Stimulated activated naive CD8-positive, alpha-beta T cell treated with anti-CD3 and anti-CD28 coated beads, Interleukin-15, Interleukin-2, amounts not matched to agents 100 ng/mL and 50 ng/mL, for 24 hours (primary cell): ENCODE measurements at regions not wholly inside any gene's neighbourhood (a gene's known extent, or its start where the extent isn't known, plus 50 kb on each side); places are given as distances from the start of the nearest gene placed in this dataset.
"Not testable (repeated sequence)": the region's sequence is repeated elsewhere in the genome, so short reads cannot be mapped to it uniquely, and the experiment has no call there.

Source experiments
- H3K27ac Mint-ChIP-seq: one replicate; pipeline ENCODE4 v1.8.0; 2021; ENCODE audit warnings: mild to moderate bottlenecking, mixed read lengths
- H3K27me3 Mint-ChIP-seq: one replicate; pipeline ENCODE4 v1.8.0; 2021; ENCODE audit warnings: mixed read lengths
- H3K36me3 Mint-ChIP-seq: one replicate; pipeline ENCODE4 v1.8.0; 2021; ENCODE audit warnings: low read depth, mixed read lengths
- H3K4me1 Mint-ChIP-seq: one replicate; pipeline ENCODE4 v1.8.0; 2021; ENCODE audit warnings: low read depth, mixed read lengths
- H3K4me3 Mint-ChIP-seq: one replicate; pipeline ENCODE4 v1.8.0; 2021; ENCODE audit warnings: mild to moderate bottlenecking, mixed read lengths
- H3K9me3 Mint-ChIP-seq: one replicate; pipeline ENCODE4 v1.8.0; 2021; ENCODE audit warnings: mixed read lengths

DNA sequence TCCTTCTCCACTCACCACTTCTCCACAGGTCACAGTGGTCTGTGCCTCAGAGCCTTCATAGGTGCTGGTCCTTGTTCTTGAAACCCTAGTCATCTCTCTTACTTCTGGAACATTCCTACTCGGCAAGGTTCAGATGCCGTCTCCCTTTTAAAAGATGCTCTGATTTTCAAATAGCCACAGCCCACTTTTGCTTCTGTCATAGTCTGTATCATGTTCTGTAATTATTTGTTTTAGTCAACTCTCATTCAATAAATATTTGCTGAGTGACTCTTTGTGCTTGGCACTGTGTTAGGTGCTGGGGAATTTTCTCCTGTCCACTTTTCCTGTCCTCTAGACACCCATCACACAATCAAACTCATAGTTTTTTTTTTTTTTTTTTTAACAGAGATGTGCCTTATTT lies 181.3 kb upstream of the IL12B start:
- Mint-ChIP-seq H3K9me3 (no peaks in the 10 kb centered on the region), H3K27ac (no peak overlapping the region), H3K27me3 (peaks cover 18% of the 10 kb centered on the region)

DNA sequence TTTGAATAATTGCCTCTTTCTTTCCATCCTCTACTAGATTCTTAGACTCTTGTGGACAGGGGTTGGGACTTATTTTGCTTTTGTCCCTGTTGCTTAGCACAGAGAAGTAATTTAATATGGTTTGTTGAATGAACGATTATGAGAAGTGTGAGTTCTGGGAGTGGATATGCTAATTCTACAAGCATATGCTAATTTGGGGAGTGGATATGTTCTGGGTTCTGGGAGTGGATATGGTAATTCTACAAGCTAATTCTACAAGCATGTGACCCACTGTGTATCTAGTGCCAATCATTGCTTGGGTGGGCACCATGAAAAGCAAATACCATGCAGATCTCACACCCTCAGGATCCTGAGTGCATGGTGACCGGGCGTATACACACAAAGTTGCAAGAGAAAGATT lies 181.8 kb upstream of the IL12B start:
- Mint-ChIP-seq H3K4me3 (no peak overlapping the region), H3K36me3 (no peaks in the 10 kb centered on the region), H3K4me1 (peaks cover 10% of the 10 kb centered on the region), H3K27me3 (peaks cover 18% of the 10 kb centered on the region), H3K9me3 (no peaks in the 10 kb centered on the region), H3K27ac (no peak overlapping the region)

More for the DNA sequence above, 181.3 kb upstream of the IL12B start:
- Mint-ChIP-seq H3K36me3 (no peaks in the 10 kb centered on the region), H3K4me1 (peaks cover 10% of the 10 kb centered on the region), H3K4me3 (no peak overlapping the region)

GRCh38 chr5:159514229-159514810 lies 184.0 kb upstream of the IL12B start:
- Mint-ChIP-seq H3K9me3 (no peaks in the 10 kb centered on the region), H3K27me3 (peaks cover 21% of the 10 kb centered on the region), H3K4me1 (peaks cover 10% of the 10 kb centered on the region), H3K36me3 (no peaks in the 10 kb centered on the region), H3K4me3 (no peak overlapping the region), H3K27ac (no peak overlapping the region)

DNA sequence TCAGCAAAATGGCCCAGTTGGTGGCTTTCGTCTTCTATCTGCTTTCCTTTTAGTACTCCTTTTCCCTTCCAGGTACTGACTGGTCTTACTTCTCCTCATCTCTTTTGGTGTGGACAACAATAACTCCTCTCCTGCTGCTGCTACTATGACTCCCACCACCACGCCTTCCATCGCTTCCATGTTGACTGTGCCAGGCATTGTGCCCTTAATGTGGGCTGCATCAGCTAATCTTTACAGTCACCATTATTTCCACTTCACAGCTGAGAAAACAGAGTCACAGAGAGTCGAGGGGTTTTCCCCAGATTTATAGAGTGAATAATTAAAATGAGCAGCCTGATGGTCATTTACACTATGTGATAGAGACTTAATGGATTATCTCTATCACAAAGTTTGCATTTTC lies 184.9 kb upstream of the IL12B start:
- Mint-ChIP-seq H3K27me3 (peaks cover 24% of the 10 kb centered on the region), H3K27ac (no peak overlapping the region), H3K36me3 (no peaks in the 10 kb centered on the region), H3K4me1 (peaks cover 10% of the 10 kb centered on the region), H3K9me3 (no peaks in the 10 kb centered on the region), H3K4me3 (no peak overlapping the region)

DNA sequence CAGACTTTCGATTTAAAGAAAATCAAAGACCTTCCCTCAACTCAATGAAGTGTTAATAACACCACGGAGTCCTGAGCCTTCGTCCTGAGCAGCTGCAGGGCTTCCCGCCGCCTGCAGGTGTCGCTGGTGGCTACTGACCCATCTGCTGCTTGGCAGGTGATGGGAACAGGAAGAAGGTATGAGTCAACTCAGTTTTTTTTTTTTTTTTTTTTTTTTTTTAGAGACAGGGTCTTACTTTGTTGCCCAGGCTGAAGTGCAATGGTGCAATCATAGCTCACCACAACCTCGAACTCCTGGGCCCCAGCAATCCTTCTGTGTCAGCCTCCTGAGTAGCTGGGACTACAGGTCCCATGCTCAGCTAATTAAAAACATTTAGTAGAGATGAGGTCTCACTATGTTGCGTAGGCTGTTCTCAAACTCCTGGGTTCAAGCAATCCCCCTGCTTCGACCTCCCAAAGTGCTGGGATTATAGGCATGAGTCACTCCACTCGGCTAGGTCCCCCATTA lies 185.7 kb upstream of the IL12B start:
- Mint-ChIP-seq H3K4me3 (no peak overlapping the region), H3K36me3 (no peaks in the 10 kb centered on the region), H3K4me1 (peaks cover 10% of the 10 kb centered on the region), H3K27ac (no peak overlapping the region), H3K9me3 (no peaks in the 10 kb centered on the region), H3K27me3 (peaks cover 24% of the 10 kb centered on the region)

DNA sequence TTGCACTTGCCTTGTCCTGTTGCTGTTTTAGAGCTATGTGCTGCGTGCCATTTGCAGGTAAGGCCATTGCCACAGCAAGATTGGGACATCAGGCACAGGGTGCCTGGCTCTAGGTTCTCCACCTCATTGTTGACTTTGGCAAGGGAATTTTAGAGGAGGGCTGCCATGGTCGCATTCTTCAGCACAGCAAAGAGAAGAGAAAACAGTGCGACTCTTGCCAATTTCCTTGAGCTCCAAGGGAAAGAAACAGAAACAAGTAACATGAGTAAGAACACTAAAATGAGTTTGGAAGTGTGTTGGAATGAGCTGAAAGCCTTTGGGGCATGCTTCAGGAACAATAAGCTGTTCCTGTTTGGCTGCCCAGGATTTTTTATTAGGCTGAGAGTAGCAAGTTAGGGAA lies 188.1 kb upstream of the IL12B start:
- H3K4me3 Mint-ChIP-seq, result no peak overlapping the region
- no peaks in the 10 kb centered on the region for H3K36me3 Mint-ChIP-seq
- peaks cover 19% of the 10 kb centered on the region for H3K27me3 Mint-ChIP-seq
- peaks cover 10% of the 10 kb centered on the region for H3K4me1 Mint-ChIP-seq
- no peak overlapping the region for H3K27ac Mint-ChIP-seq
- no peaks in the 10 kb centered on the region for H3K9me3 Mint-ChIP-seq

DNA sequence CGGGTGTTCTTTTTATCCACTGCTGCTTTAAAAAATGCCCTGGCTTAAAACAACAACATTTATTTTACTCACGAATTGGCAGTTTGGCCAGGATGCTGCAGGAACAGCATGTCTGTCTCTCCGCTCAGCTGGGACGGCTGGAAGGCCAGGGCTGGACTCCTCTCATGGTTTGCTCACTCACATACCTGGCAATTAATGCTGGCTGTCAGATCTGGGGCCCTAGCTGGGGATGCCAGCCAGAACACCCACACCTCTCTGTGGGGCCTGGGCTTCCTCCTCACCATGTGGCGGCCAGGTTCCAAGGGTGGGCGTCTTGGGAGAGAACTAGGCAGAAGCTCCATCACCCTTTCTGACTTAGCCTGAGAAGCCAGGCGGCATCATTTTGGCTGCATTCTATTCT lies 189.1 kb upstream of the IL12B start:
- H3K27me3 Mint-ChIP-seq, result peaks cover 17% of the 10 kb centered on the region
- peaks cover 10% of the 10 kb centered on the region for H3K4me1 Mint-ChIP-seq
- H3K36me3 Mint-ChIP-seq, result no peaks in the 10 kb centered on the region
- no peak overlapping the region for H3K27ac Mint-ChIP-seq
- no peak overlapping the region for H3K4me3 Mint-ChIP-seq
- H3K9me3 Mint-ChIP-seq, result no peaks in the 10 kb centered on the region

- Mint-ChIP-seq H3K36me3 (no peaks in the 10 kb centered on the region), H3K4me3 (no peak overlapping the region), H3K27me3 (peaks cover 12% of the 10 kb centered on the region), H3K4me1 (no peaks in the 10 kb centered on the region), H3K9me3 (no peaks in the 10 kb centered on the region), H3K27ac (no peak overlapping the region)
These were observed 192.6 kb upstream of the IL12B start for GRCh38 chr5:159522841-159523240.

DNA sequence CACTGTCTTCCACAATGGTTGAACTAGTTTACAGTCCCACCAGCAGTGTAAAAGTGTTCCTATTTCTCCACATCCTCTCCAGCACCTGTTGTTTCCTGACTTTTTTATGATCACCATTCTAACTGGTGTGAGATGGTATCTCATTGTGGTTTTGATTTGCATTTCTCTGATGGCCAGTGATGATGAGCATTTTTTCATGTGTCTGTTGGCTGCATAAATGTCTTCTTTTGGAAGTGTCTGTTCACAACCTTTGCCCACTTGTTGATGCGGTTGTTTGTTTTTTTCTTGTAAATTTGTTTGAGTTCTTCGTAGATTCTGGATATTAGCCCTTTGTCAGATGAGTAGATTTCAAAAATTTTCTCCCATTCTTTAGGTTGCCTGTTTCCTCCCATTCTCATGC lies 194.0 kb upstream of the IL12B start:
- not testable (repeated sequence) for H3K36me3 Mint-ChIP-seq, H3K4me3 Mint-ChIP-seq, H3K27ac Mint-ChIP-seq, H3K27me3 Mint-ChIP-seq, H3K9me3 Mint-ChIP-seq, H3K4me1 Mint-ChIP-seq

- Mint-ChIP-seq H3K9me3 (peaks cover 6% of the 10 kb centered on the region), H3K27me3 (peaks cover 3% of the 10 kb centered on the region), H3K36me3 (no peaks in the 10 kb centered on the region), H3K27ac (no peak overlapping the region), H3K4me3 (no peak overlapping the region), H3K4me1 (no peaks in the 10 kb centered on the region)
These were observed 194.8 kb upstream of the IL12B start for GRCh38 chr5:159525117-159525516.

- Mint-ChIP-seq H3K4me1 (no peaks in the 10 kb centered on the region), H3K36me3 (no peaks in the 10 kb centered on the region), H3K9me3 (peaks cover 6% of the 10 kb centered on the region), H3K4me3 (no peak overlapping the region), H3K27ac (no peak overlapping the region), H3K27me3 (no peaks in the 10 kb centered on the region)
These were observed 197.4 kb upstream of the IL12B start for GRCh38 chr5:159527546-159528254.

- Mint-ChIP-seq H3K9me3 (peaks cover 6% of the 10 kb centered on the region), H3K27ac (no peak overlapping the region), H3K36me3 (no peaks in the 10 kb centered on the region), H3K27me3 (no peaks in the 10 kb centered on the region), H3K4me3 (no peak overlapping the region), H3K4me1 (no peaks in the 10 kb centered on the region)
These were observed 201.3 kb upstream of the IL12B start for GRCh38 chr5:159531554-159532105.

DNA sequence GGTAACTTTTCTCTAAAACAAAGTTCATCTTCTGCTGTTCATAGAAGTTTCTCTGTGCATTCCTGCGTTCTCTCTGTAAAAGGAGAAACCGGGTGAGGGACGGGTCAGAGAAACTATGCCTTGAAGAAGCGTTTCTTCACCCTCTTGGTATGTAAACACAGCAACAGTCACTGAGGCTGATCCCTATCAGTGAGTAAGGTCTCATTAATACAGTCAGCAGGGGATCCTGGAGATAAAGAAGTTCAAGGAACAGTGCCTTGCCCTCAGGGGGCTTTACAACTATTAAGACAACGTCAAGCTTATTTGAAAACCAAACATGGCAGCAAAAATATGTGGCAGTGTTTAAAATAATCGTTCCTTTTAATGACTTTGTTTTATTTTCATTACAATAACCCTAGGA lies 202.9 kb upstream of the IL12B start:
- H3K4me1 Mint-ChIP-seq, result no peaks in the 10 kb centered on the region
- no peaks in the 10 kb centered on the region for H3K27me3 Mint-ChIP-seq
- H3K36me3 Mint-ChIP-seq, result no peaks in the 10 kb centered on the region
- no peak overlapping the region for H3K4me3 Mint-ChIP-seq
- H3K27ac Mint-ChIP-seq, result no peak overlapping the region
- H3K9me3 Mint-ChIP-seq, result peaks cover 6% of the 10 kb centered on the region

GRCh38 chr5:159536166-159536565 lies 205.9 kb upstream of the IL12B start:
- Mint-ChIP-seq H3K4me3 (no peak overlapping the region), H3K4me1 (no peaks in the 10 kb centered on the region), H3K27ac (no peak overlapping the region), H3K36me3 (no peaks in the 10 kb centered on the region), H3K9me3 (no peaks in the 10 kb centered on the region), H3K27me3 (peaks cover 4% of the 10 kb centered on the region)

DNA sequence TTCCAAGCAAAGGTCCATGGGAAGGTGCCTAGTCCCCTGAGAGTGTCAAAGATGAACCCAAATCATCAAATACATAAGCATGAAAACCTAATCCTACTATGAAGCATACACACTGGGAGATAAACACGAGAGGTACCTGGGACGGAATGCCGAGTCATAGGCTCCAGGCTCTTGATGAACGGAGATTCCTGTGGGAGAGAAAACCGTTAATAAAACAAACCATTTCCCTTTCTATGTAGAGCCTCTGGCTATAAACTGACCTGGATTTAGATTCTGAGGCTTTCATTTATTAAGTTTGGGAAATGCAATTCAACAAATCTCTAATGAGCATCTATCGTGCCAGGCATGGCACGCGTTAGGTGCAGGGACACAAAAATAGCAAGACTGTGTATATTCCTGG lies 206.4 kb upstream of the IL12B start:
- no peak overlapping the region for H3K4me3 Mint-ChIP-seq
- H3K36me3 Mint-ChIP-seq, result no peaks in the 10 kb centered on the region
- no peak overlapping the region for H3K27ac Mint-ChIP-seq
- no peaks in the 10 kb centered on the region for H3K4me1 Mint-ChIP-seq
- H3K9me3 Mint-ChIP-seq, result no peaks in the 10 kb centered on the region
- H3K27me3 Mint-ChIP-seq, result peaks cover 4% of the 10 kb centered on the region
